ENCODE measurements at regions not wholly inside any gene's neighbourhood (a gene's known extent, or its start where the extent isn't known, plus 50 kb on each side); places are given as distances from the start of the nearest gene placed in this dataset.
"Not testable (repeated sequence)": the region's sequence is repeated elsewhere in the genome, so short reads cannot be mapped to it uniquely, and the experiment has no call there.

DNA sequence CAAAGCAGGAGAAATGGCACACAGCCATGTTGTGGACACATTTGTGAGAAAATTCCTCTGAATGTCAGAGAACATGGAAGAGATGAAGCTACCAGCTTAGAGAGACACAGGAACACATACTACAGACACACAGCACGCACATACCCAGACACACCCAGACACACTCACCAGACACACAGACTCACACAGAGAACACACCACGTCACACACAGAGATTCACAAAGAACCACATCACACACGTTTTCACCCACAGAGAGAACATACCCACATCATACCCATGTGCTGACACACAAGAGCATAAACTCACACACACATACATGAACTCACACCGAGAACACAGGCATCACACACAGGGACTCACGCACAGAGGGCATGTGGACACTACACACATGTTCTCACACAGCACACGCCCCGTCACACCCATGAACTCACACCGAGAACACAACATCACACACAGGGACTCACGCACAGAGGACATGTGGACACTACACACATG, 124.9 kb downstream of the METRNL start:
- DNase-seq: peak in 1 of 4 experiments; percentile 1

DNA sequence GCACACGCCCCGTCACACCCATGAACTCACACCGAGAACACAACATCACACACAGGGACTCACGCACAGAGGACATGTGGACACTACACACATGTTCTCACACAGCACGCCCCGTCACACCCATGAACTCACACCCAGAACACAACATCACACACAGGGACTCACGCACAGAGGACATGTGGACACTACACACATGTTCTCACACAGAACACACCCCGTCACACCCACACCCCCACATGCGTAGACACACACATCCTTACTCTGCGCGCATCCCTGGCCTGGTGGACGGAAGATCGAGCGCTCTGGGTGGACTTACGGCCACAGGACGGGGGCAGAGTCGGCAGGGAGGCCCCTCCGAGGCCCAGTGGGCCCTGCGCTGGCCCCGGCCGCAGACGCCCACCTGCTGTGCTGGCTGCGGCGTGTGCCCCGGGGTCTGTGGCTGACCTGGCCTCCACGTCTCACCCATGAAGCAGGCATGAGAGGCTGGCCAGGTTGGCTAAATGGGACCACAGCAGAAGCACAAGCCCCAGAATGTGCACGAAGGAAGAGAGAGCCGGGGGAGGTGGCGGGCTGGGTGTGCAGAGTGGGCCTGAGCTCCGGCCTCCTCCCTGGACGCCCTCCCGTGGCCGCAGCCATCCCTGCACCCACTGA, 125.5 kb downstream of the METRNL start:
- DNase-seq: not testable (repeated sequence)

DNA sequence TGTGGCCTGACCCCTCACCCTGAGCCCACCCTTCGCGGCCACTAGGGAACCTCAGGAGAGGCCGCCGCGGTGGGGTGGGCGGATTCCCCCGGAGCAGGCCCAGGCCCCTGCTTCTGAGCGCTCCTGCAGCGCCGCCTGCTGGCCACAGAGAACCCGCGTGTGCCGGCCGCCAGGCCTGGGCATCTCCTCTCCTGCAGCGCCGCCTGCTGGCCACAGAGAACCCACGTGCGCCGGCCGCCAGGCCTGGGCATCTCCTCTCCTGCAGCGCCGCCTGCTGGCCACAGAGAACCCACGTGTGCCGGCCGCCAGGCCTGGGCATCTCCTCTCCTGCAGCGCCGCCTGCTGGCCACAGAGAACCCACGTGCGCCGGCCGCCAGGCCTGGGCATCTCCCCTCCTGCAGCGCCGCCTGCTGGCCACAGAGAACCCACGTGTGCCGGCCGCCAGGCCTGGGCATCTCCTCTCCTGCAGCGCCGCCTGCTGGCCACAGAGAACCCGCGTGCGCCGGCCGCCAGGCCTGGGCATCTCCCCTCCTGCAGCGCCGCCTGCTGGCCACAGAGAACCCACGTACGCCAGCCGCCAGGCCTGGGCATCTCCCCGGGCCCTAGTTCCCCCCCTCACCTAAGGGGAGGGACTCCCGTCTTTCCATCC, 126.1 kb downstream of the METRNL start:
- DNase-seq: peak; percentile 63 to 81 (median 73)

GRCh38 chr17:83206036-83206394, 126.6 kb downstream of the METRNL start:
- DNase-seq: not testable (repeated sequence)

GRCh38 chr17:83206819-83207588, 127.6 kb downstream of the METRNL start:
- peak in 1 of 4 experiments; percentile 1 for DNase-seq

DNA sequence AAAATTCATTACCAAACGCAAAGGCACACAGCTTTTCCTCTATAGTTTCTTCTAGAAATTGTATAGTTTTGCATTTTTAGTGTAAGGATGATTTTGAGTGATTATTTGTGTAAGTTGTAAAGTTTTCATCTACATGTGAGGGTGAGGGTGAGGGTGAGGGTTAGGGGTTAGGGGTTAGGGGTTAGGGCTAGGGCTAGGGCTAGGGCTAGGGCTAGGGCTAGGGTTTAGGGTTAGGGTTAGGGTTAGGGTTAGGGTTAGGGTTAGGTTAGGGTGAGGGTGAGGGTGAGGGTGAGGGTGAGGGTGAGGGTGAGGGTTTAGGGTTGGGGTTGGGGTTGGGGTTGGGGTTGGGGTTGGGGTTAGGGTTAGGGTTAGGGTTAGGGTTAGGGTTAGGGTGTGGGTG, 167.6 kb downstream of the METRNL start:
- peak; percentile 23 to 82 (median 38) for DNase-seq

All from suppressor macrophage (primary cell).